Right lobe of liver (tissue), 6 donors: ENCODE measurements at regions not wholly inside any gene's neighbourhood (a gene's known extent, or its start where the extent isn't known, plus 50 kb on each side); places are given as distances from the start of the nearest gene placed in this dataset.

Experiments
- ATAC-seq, 4 donors: fragments of 200-7000 bp; cut with Tn5 transposase; one replicate each; pipeline ENCODE4 v1.9.1; 2020; ENCODE audit warnings: mild to moderate bottlenecking in 4 of 4, moderate library complexity in 4 of 4
- DNase-seq, 3 donors: peaks; one replicate each; pipeline ENCODE4 v3.0.0-alpha.2; 2020
- H3K27ac ChIP-seq, 3 donors: fragments of 200-600 bp; one replicate each; pipeline ENCODE4 v1.8.0; 2022
- H3K27me3 ChIP-seq, 2 donors: fragments of 200-600 bp; one replicate each; pipeline ENCODE4 v1.8.0; 2022
- H3K36me3 ChIP-seq, 4 donors: fragments of 200-600 bp; sonication (generic) in 1 of 4; one replicate each; pipeline versions ENCODE4 v1.5.1 to v1.8.0; 2017 to 2022; ENCODE audit warnings: control low read depth in 1 of 4
- H3K4me1 ChIP-seq, 4 donors: fragments of 200-600 bp; sonication (generic) in 1 of 4; one replicate each; pipeline versions ENCODE4 v1.5.1 to v1.8.0; 2017 to 2022; ENCODE audit warnings: control low read depth in 1 of 4
- H3K4me3 ChIP-seq, 3 donors: fragments of 200-600 bp; one replicate each; pipeline ENCODE4 v1.8.0; 2022
- H3K9me3 ChIP-seq, 4 donors: fragments of 200-600 bp; sonication (generic) in 1 of 4; one replicate each; pipeline versions ENCODE4 v1.5.1 to v1.8.0; 2017 to 2022; ENCODE audit warnings: control low read depth in 1 of 4
- CTCF ChIP-seq, 4 donors: fragments of 200-600 bp in 3 of 4; fragments of 450-650 bp in 1 of 4; IDR thresholded peaks; one replicate each; pipeline versions ENCODE4 v1.5.1 to v1.8.0; 2016 to 2022; ENCODE audit warnings: antibody characterized with exemption in 4 of 4, mild to moderate bottlenecking in 2 of 4
- POLR2A ChIP-seq: fragments of 450-650 bp; IDR thresholded peaks from one replicate; pipeline ENCODE4 v1.6.1; 2017; ENCODE audit warnings: antibody characterized with exemption, mild to moderate bottlenecking
- WGBS: methylation state at CpG from one replicate; pipeline ENCODE4 v1.1.6; 2018; ENCODE audit warnings: low coverage, low lambda C conversion rate; ENCODE audit not compliant: insufficient coverage; ENCODE audit errors: missing lambda C conversion rate; 5-methylcytosine and 5-hydroxymethylcytosine counted together
- intact Hi-C, 2 donors: fragments of 100-400 bp; cut with DNase I; formaldehyde crosslinking; loops; one replicate each; pipeline versions ENCODE4 v1.11.2 to v1.14.1; 2022
- donor health status: DM: no; HTN: yes; CAD: no.
- donor health status: DM: no; HTN: no; CAD: no.
- donor health status: DM: no; HTN: no; CAD: no.
- donor health status: DM: no; HTN: yes; CAD: no.
- donor health status: DM: no; HTN: yes; CAD: no.

DNA sequence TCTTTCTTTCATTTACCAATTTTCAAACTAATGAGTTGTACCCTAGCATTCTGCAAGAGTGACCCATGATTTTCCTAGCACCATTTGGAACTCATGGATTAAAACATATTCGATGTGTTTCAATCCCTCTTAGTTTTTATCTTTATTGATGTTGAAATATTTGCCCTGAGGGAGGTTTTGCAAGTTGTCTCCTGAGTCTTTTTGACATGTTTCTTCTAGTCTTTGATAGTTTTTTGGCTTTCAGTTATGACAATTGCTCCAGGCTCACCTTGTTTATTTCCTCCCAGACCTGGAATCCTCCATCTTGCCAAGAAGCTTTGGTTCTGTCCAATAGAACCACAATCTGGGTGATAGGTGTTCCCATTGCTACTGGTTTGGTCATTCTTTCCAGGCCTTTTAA lies 327.8 kb downstream of the WDR11 start:
- Histone ChIP-seq H3K9me3 (no peaks in the 10 kb centered on the region), H3K4me1 (no peaks in the 10 kb centered on the region), H3K4me3 (no peak overlapping the region), H3K27me3 (no peaks in the 10 kb centered on the region), H3K27ac (no peak overlapping the region), H3K36me3 (no peaks in the 10 kb centered on the region)
- TF ChIP-seq POLR2A (no peak), CTCF (IDR thresholded peaks at IDR 0.05) (no peak)
- no peak for ATAC-seq
- intact Hi-C loops: no loop called here
- DNase-seq: no peak
- 33% methylated on average over 1 of the region's 1 CpG for WGBS

- Histone ChIP-seq H3K27me3 (no peaks in the 10 kb centered on the region), H3K4me1 (no peaks in the 10 kb centered on the region), H3K27ac (no peak overlapping the region), H3K36me3 (no peaks in the 10 kb centered on the region), H3K9me3 (no peaks in the 10 kb centered on the region), H3K4me3 (no peak overlapping the region)
- WGBS: 24% methylated on average over 2 of the region's 2 CpGs
- no peak for DNase-seq
- no peak for ATAC-seq
- TF ChIP-seq POLR2A (no peak), CTCF (IDR thresholded peaks at IDR 0.05) (no peak)
- intact Hi-C loops: no loop called here
Observed at GRCh38 chr10:121182219-121182618, 331.1 kb downstream of the WDR11 start.

GRCh38 chr10:121183236-121183635 lies 332.1 kb downstream of the WDR11 start:
- ATAC-seq (no peak), DNase-seq (no peak)
- intact Hi-C loops: no loop called here
- TF ChIP-seq POLR2A (no peak), CTCF (IDR thresholded peaks at IDR 0.05) (no peak)
- no peak overlapping the region for H3K4me3 ChIP-seq
- H3K4me1 ChIP-seq: no peaks in the 10 kb centered on the region
- H3K27me3 ChIP-seq: no peaks in the 10 kb centered on the region
- WGBS: 64% methylated on average over 3 of the region's 4 CpGs
- no peaks in the 10 kb centered on the region for H3K9me3 ChIP-seq
- no peaks in the 10 kb centered on the region for H3K36me3 ChIP-seq
- H3K27ac ChIP-seq: no peak overlapping the region

GRCh38 chr10:121183707-121184106 lies 332.5 kb downstream of the WDR11 start:
- H3K4me1 ChIP-seq: no peaks in the 10 kb centered on the region
- DNase-seq (no peak), ATAC-seq (no peak)
- no peaks in the 10 kb centered on the region for H3K36me3 ChIP-seq
- no peaks in the 10 kb centered on the region for H3K9me3 ChIP-seq
- no peak for TF ChIP-seq CTCF (IDR thresholded peaks at IDR 0.05)
- TF ChIP-seq POLR2A: no peak
- H3K4me3 ChIP-seq: no peak overlapping the region
- 33% methylated on average over 1 of the region's 1 CpG for WGBS
- intact Hi-C loops: no loop called here
- H3K27ac ChIP-seq: no peak overlapping the region
- no peaks in the 10 kb centered on the region for H3K27me3 ChIP-seq

DNA sequence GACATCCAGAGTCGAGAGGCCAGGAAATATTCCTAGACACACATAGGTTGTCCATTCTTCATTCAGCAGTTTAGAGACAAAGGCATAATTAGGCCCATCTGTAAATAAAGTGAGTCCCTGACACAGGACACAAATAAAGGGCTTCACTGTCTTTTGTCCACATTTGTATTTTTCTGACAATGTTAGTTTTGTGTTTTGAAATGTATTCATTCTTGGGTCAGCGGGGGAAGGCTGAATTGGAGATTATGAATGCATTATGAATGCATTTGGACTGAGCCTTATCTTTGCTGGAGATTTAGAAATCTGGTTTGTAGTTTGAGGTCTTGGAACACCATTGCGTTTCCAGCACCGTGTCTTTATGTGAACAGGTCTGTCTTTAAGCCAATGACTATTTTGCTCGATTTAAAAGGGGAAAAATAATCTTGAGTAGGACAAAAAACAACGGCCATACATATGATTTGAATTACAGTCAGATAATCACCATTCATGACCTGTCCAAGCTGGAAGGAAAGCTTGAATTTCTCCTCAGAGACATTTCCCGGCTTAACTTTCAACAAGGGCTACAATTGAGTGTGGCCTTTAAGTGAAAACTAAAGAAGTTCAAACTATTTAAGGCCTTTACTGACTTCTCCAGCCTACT lies 334.8 kb downstream of the WDR11 start:
- no peak overlapping the region for H3K27ac ChIP-seq
- H3K27me3 ChIP-seq: no peaks in the 10 kb centered on the region
- H3K36me3 ChIP-seq: no peaks in the 10 kb centered on the region
- no peak for ATAC-seq
- WGBS: 70% methylated on average over 7 of the region's 7 CpGs
- H3K9me3 ChIP-seq: no peaks in the 10 kb centered on the region
- no peaks in the 10 kb centered on the region for H3K4me1 ChIP-seq
- intact Hi-C loops: no loop called here
- no peak overlapping the region for H3K4me3 ChIP-seq
- TF ChIP-seq CTCF (IDR thresholded peaks at IDR 0.05): no peak
- no peak for TF ChIP-seq POLR2A
- no peak for DNase-seq
